K562 (cell line): ENCODE measurements at regions not wholly inside any gene's neighbourhood (a gene's known extent, or its start where the extent isn't known, plus 50 kb on each side); places are given as distances from the start of the nearest gene placed in this dataset.

ENCODE experiments used
- ATAC-seq: fragments of 200-7000 bp; cut with Tn5 transposase; 3 replicates; pipeline ENCODE4 v1.9.1; 2020; ENCODE audit warnings: moderate library complexity
- BruUV-seq: library from RNA; stranded (reverse); fragments of 400-500 nt; replicated peaks from 2 replicates; lab custom pipeline; 2021; lab: Mats Ljungman, UMichigan
- CTCF ChIA-PET: fragments of 300-600 bp; formaldehyde crosslinking; extraction: SDS; loops from one replicate; lab custom pipeline; 2021; ENCODE audit warnings: low intra/inter-chr PET ratio; lab: Yijun Ruan, JAX
- POLR2A ChIA-PET: fragments of 300-600, 350-650 bp; sonication (Branson Sonifier 250); formaldehyde crosslinking; extraction: SDS; loops from one replicate; lab custom pipeline; 2021; ENCODE audit warnings: antibody characterized with exemption, inconsistent platforms; lab: Yijun Ruan, JAX
- DNase-seq, 4 experiments: peaks; one replicate each; pipeline versions ENCODE4 v3.0.0 to v3.0.0-alpha.2; 2011 to 2018; ENCODE audit warnings: low spot score in 3 of 4, mixed read lengths in 3 of 4; ENCODE audit errors: extremely low read depth in 1 of 4
- FAIRE-seq: peaks from 2 replicates; lab custom pipeline; 2011; peaks lifted over from hg19 to GRCh38; lab: Jason Lieb, UNC
- H2AFZ ChIP-seq: 2 replicates; pipeline ENCODE4 v1.6.0; 2011; ENCODE audit warnings: low read depth, low read length, control low read depth, inconsistent platforms
- H3K27ac ChIP-seq: fragments of 200-600 bp; 3 replicates; pipeline ENCODE4 v1.8.0; 2011; ENCODE audit warnings: low read depth, mild to moderate bottlenecking, control low read depth, inconsistent platforms, low read length, moderate library complexity, mixed read lengths; ENCODE audit errors: extremely low read depth
- H3K27me3 ChIP-seq, 2 experiments: fragments of 300-600 bp in 1 of 2; 2 replicates in 1 of 2; 3 replicates in 1 of 2; pipeline versions ENCODE4 v1.6.0 to v1.8.0; 2011; ENCODE audit warnings: inconsistent platforms in 2 of 2, low read length in 2 of 2, mild to moderate bottlenecking in 1 of 2, mixed read lengths in 1 of 2, moderate library complexity in 1 of 2; ENCODE audit not compliant: control insufficient read depth in 2 of 2, insufficient read depth in 2 of 2
- H3K36me3 ChIP-seq: fragments of 300-600 bp; 3 replicates; pipeline ENCODE4 v1.8.0; 2011; ENCODE audit warnings: mild to moderate bottlenecking, low read length, inconsistent platforms; ENCODE audit not compliant: control insufficient read depth, insufficient read depth
- H3K4me1 ChIP-seq, 2 experiments: fragments of 200-600 bp in 1 of 2; replicated peaks in 1 of 2; 2 replicates in 1 of 2; 3 replicates in 1 of 2; pipeline versions ENCODE4 v1.5.1 to v1.8.0; 2011; ENCODE audit warnings: inconsistent platforms in 2 of 2, low read length in 2 of 2, mild to moderate bottlenecking in 1 of 2, mixed read lengths in 1 of 2, moderate library complexity in 1 of 2; ENCODE audit not compliant: control insufficient read depth in 2 of 2, insufficient read depth in 2 of 2
- H3K4me2 ChIP-seq: 2 replicates; pipeline ENCODE4 v1.6.1; 2011; ENCODE audit warnings: low read length, control low read depth, inconsistent platforms, mixed read lengths; ENCODE audit not compliant: insufficient read depth
- H3K4me3 ChIP-seq: fragments of 200-600 bp; sonication (generic), shearing (Covaris generic); 2 replicates; pipeline ENCODE4 v1.5.1; 2016; ENCODE audit warnings: control low read depth, inconsistent platforms
- H3K79me2 ChIP-seq: fragments of 200-600 bp; 3 replicates; pipeline ENCODE4 v1.8.0; 2011; ENCODE audit warnings: low read length, inconsistent platforms; ENCODE audit not compliant: control insufficient read depth, insufficient read depth
- H3K9ac ChIP-seq, 2 experiments: 2 replicates each; pipeline versions ENCODE4 v1.6.0 to v1.6.1; 2011; ENCODE audit warnings: low read depth in 2 of 2, low read length in 2 of 2, control low read depth in 1 of 2, inconsistent platforms in 1 of 2, mild to moderate bottlenecking in 1 of 2, mixed read lengths in 1 of 2; ENCODE audit not compliant: insufficient read depth in 1 of 2
- H3K9me1 ChIP-seq: one replicate; pipeline ENCODE4 v1.6.0; 2011; ENCODE audit warnings: inconsistent platforms, mild to moderate bottlenecking, low read length, moderate library complexity; ENCODE audit not compliant: control insufficient read depth, insufficient read depth
- H3K9me3 ChIP-seq: replicated peaks from 2 replicates; pipeline ENCODE4 v1.5.1; 2011; ENCODE audit warnings: low read depth, low read length, inconsistent platforms; ENCODE audit not compliant: control insufficient read depth, insufficient read depth
- H4K20me1 ChIP-seq: replicated peaks from 2 replicates; pipeline ENCODE4 v1.6.1; 2011; ENCODE audit warnings: low read length, inconsistent platforms, mixed read lengths; ENCODE audit not compliant: control insufficient read depth, insufficient read depth
- BRCA1 ChIP-seq, 2 experiments: fragments of 450-650 bp in 1 of 2; sonication (generic) in 1 of 2; formaldehyde crosslinking in 1 of 2; IDR thresholded peaks; 2 replicates each; pipeline versions ENCODE4 v1.5.0 to v1.6.1; 2017 to 2020; ENCODE audit warnings: mild to moderate bottlenecking in 1 of 2, missing genetic modification reagents in 1 of 2
- DNMT1 ChIP-seq: fragments of 450-650 bp; IDR thresholded peaks from 2 replicates; pipeline ENCODE4 v1.6.1; 2016; ENCODE audit warnings: antibody characterized with exemption, mild to moderate bottlenecking
- HLTF ChIP-seq: fragments of 450-650 bp; IDR thresholded peaks from 2 replicates; pipeline ENCODE4 v1.6.1; 2016
- MECOM ChIP-seq: fragments of 250-450 bp; sonication (Bioruptor Pico); IDR thresholded peaks from 2 replicates; pipeline ENCODE4 v1.8.0; 2022; ENCODE audit warnings: inconsistent platforms
- NFE2L1 ChIP-seq: fragments of 450-650 bp; IDR thresholded peaks from 2 replicates; pipeline ENCODE4 v1.6.1; 2016; ENCODE audit warnings: missing genetic modification characterization, low read depth, mild to moderate bottlenecking, missing compliant biosample characterization, moderate library complexity, borderline replicate concordance
- PHTF2 ChIP-seq: fragments of 250-450 bp; sonication (Bioruptor Pico); IDR thresholded peaks from 2 replicates; pipeline ENCODE4 v1.5.0; 2021; ENCODE audit warnings: mild to moderate bottlenecking
- PRMT5 ChIP-seq: sonication (generic); formaldehyde crosslinking; IDR thresholded peaks from 2 replicates; pipeline ENCODE4 v1.5.0; 2020; ENCODE audit warnings: missing genetic modification reagents
- RBM39 ChIP-seq: fragments of 200-400 bp; formaldehyde crosslinking; optimal IDR thresholded peaks from 2 replicates; pipeline ENCODE3; 2018; ENCODE audit warnings: low read depth, low read length
- ZKSCAN1 ChIP-seq: fragments of 150-350 bp; IDR thresholded peaks from 2 replicates; pipeline ENCODE4 v1.6.1; 2016; ENCODE audit warnings: low read depth, low read length
- ZNF174 ChIP-seq: fragments of 250-450 bp; sonication (Bioruptor Pico); IDR thresholded peaks from 2 replicates; pipeline ENCODE4 v1.4.0; 2020; ENCODE audit warnings: mild to moderate bottlenecking
- ZNF274 ChIP-seq: IDR thresholded peaks from 2 replicates; pipeline ENCODE4 v1.6.1; 2011; ENCODE audit warnings: low read depth, mild to moderate bottlenecking, low read length, moderate library complexity, borderline replicate concordance
- ZNF561 ChIP-seq: fragments of 450-650 bp; formaldehyde crosslinking; conservative IDR thresholded peaks from 2 replicates; pipeline ENCODE4 v1.4.0; 2020; ENCODE audit warnings: mild to moderate bottlenecking, moderate library complexity
- WGBS: fragments of 100-300 bp; shearing (Covaris generic); methylation state at CpG from one replicate; pipeline ENCODE4 v1.1.6; 2016; ENCODE audit warnings: low coverage, mixed read lengths; ENCODE audit not compliant: insufficient coverage; ENCODE audit errors: missing lambda C conversion rate; 5-methylcytosine and 5-hydroxymethylcytosine counted together
- in situ Hi-C: fragments of 300-500 bp; cut with MboI; formaldehyde crosslinking; loops from 4 replicates; pipeline ENCODE4 v1.15.0; 2018; ENCODE audit warnings: inconsistent platforms, mixed read lengths
- intact Hi-C: fragments of 100-400 bp; cut with micrococcal nuclease; formaldehyde crosslinking; loops from 2 replicates; pipeline ENCODE4 v1.14.2; 2022
- TF ChIP-seq, protein P1 (sequence below): sonication (generic); IDR thresholded peaks from 2 replicates; pipeline ENCODE4 v1.6.1; 2016
- TF ChIP-seq, protein P2 (sequence below): fragments of 250-450 bp; sonication (Bioruptor Pico); IDR thresholded peaks from 2 replicates; pipeline ENCODE4 v1.5.0; 2021
- TF ChIP-seq, protein P3 (sequence below): sonication (generic); formaldehyde crosslinking; IDR thresholded peaks from 2 replicates; pipeline ENCODE4 v1.8.1; 2023; ENCODE audit warnings: mild to moderate bottlenecking, missing genetic modification reagents
- TF ChIP-seq, protein P4 (sequence below): fragments of 450-650 bp; IDR thresholded peaks from 2 replicates; pipeline ENCODE4 v1.6.1; 2017; ENCODE audit warnings: mild to moderate bottlenecking, moderate library complexity
- TF ChIP-seq, protein P5 (sequence below): fragments of 450-650 bp; formaldehyde crosslinking; conservative IDR thresholded peaks from 2 replicates; pipeline ENCODE4 v1.4.0; 2022; ENCODE audit warnings: mild to moderate bottlenecking, missing genetic modification characterization

DNA sequence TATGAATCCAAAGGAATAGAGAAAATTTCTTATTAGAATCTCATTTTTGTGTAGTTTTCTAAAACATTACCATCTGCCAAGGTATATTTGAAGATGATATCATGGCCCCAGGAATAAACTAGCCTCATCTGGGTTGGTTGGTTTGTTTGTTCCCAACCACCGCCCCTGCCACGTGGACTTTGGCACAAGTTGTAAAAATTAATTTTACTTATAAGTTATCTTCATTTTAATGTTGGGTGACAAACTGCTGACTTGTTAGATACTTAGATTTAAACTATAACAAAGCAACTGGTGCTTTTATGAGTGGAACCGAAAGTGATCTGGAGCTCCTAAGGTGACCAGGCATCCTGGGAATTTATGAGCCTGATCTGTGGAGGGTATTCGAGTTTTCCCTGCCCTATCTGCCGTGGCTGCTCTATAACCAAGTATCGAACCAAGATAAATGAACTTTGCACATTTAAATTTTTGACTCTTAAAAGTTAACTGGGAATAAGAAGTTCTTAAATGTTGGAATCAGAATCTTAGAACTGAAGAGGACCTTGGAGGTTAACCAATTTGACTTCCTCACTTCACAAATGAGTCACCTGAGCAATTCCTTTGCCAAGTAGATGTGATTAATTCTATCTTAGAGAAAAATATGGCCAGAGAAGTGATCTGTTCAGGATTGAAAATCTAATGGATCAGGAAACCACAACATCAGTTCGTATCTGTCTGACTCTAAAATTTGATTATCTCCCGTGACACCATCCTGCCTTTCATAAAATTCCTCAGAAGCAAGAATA is 129.1 kb upstream of the ARHGAP42 start:
- Histone ChIP-seq H3K9ac (no peak overlapping the region), H3K79me2 (no peaks in the 10 kb centered on the region), H3K27me3 (no peaks in the 10 kb centered on the region), H3K36me3 (no peaks in the 10 kb centered on the region), H3K4me1 (no peaks in the 10 kb centered on the region), H3K9me1 (no peaks in the 10 kb centered on the region), H3K27ac (no peak overlapping the region), H2AFZ (no peak overlapping the region), H4K20me1 (no peaks in the 10 kb centered on the region), H3K4me2 (no peak overlapping the region), H3K4me3 (no peak overlapping the region), H3K9me3 (no peaks in the 10 kb centered on the region)
- no peak for DNase-seq
- no peak for FAIRE-seq
- POLR2A ChIA-PET = no interaction called here
- intact Hi-C loops (no loop called here), in situ Hi-C loops (no loop called here)
- CTCF ChIA-PET = no interaction called here
- no TSS peak for BruUV-seq
- under 1% methylated on average over 8 of the region's 8 CpGs for WGBS
- no peak for ATAC-seq
- no peak for TF ChIP-seq ZNF274
- no peak for TF ChIP-seq DNMT1
- TF ChIP-seq RBM39 = no peak
- TF ChIP-seq NFE2L1 = no peak
- TF ChIP-seq MECOM (CRISPR knock-in tag) = no peak
- TF ChIP-seq, protein P1, sequence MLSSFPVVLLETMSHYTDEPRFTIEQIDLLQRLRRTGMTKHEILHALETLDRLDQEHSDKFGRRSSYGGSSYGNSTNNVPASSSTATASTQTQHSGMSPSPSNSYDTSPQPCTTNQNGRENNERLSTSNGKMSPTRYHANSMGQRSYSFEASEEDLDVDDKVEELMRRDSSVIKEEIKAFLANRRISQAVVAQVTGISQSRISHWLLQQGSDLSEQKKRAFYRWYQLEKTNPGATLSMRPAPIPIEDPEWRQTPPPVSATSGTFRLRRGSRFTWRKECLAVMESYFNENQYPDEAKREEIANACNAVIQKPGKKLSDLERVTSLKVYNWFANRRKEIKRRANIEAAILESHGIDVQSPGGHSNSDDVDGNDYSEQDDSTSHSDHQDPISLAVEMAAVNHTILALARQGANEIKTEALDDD = no peak
- no peak for TF ChIP-seq ZNF561
- TF ChIP-seq, protein P2, sequence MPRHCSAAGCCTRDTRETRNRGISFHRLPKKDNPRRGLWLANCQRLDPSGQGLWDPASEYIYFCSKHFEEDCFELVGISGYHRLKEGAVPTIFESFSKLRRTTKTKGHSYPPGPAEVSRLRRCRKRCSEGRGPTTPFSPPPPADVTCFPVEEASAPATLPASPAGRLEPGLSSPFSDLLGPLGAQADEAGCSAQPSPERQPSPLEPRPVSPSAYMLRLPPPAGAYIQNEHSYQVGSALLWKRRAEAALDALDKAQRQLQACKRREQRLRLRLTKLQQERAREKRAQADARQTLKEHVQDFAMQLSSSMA (CRISPR knock-in tag) = no peak
- no peak for TF ChIP-seq BRCA1 (IDR thresholded peaks at IDR 0.05)
- TF ChIP-seq BRCA1 (CRISPR knock-in tag; IDR thresholded peaks at IDR 0.05) = no peak
- no peak for TF ChIP-seq PHTF2
- no peak for TF ChIP-seq ZKSCAN1
- TF ChIP-seq, protein P3, sequence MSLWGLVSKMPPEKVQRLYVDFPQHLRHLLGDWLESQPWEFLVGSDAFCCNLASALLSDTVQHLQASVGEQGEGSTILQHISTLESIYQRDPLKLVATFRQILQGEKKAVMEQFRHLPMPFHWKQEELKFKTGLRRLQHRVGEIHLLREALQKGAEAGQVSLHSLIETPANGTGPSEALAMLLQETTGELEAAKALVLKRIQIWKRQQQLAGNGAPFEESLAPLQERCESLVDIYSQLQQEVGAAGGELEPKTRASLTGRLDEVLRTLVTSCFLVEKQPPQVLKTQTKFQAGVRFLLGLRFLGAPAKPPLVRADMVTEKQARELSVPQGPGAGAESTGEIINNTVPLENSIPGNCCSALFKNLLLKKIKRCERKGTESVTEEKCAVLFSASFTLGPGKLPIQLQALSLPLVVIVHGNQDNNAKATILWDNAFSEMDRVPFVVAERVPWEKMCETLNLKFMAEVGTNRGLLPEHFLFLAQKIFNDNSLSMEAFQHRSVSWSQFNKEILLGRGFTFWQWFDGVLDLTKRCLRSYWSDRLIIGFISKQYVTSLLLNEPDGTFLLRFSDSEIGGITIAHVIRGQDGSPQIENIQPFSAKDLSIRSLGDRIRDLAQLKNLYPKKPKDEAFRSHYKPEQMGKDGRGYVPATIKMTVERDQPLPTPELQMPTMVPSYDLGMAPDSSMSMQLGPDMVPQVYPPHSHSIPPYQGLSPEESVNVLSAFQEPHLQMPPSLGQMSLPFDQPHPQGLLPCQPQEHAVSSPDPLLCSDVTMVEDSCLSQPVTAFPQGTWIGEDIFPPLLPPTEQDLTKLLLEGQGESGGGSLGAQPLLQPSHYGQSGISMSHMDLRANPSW (CRISPR knock-in tag) = no peak
- TF ChIP-seq, protein P4, sequence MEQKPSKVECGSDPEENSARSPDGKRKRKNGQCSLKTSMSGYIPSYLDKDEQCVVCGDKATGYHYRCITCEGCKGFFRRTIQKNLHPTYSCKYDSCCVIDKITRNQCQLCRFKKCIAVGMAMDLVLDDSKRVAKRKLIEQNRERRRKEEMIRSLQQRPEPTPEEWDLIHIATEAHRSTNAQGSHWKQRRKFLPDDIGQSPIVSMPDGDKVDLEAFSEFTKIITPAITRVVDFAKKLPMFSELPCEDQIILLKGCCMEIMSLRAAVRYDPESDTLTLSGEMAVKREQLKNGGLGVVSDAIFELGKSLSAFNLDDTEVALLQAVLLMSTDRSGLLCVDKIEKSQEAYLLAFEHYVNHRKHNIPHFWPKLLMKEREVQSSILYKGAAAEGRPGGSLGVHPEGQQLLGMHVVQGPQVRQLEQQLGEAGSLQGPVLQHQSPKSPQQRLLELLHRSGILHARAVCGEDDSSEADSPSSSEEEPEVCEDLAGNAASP = no peak
- TF ChIP-seq ZNF174 (CRISPR knock-in tag) = no peak
- TF ChIP-seq PRMT5 (CRISPR knock-in tag) = no peak
- TF ChIP-seq, protein P5, sequence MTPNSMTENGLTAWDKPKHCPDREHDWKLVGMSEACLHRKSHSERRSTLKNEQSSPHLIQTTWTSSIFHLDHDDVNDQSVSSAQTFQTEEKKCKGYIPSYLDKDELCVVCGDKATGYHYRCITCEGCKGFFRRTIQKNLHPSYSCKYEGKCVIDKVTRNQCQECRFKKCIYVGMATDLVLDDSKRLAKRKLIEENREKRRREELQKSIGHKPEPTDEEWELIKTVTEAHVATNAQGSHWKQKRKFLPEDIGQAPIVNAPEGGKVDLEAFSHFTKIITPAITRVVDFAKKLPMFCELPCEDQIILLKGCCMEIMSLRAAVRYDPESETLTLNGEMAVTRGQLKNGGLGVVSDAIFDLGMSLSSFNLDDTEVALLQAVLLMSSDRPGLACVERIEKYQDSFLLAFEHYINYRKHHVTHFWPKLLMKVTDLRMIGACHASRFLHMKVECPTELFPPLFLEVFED = no peak
- no peak for TF ChIP-seq HLTF
